ENCODE measurements at regions not wholly inside any gene's neighbourhood (a gene's known extent, or its start where the extent isn't known, plus 50 kb on each side); places are given as distances from the start of the nearest gene placed in this dataset.

GRCh38 chr16:6364846-6365245 lies 967.8 kb upstream of the RBFOX1 start:
- Histone ChIP-seq H3K79me2 (ENCODE audit: control insufficient read depth, insufficient read depth, low read length, poor library complexity) (no peaks in the 10 kb centered on the region), H3K4me3 (ENCODE audit: low read depth, low read length) (no peak overlapping the region), H2BK120ac (ENCODE audit: insufficient read depth, low read length, poor library complexity) (no peak overlapping the region), H3K23ac (ENCODE audit: low read length) (no peak overlapping the region), H3K79me1 (ENCODE audit: low read length) (no peaks in the 10 kb centered on the region), H3K27ac (ENCODE audit: low read depth, low read length) (no peak overlapping the region), H2BK12ac (ENCODE audit: low read length) (no peak overlapping the region), H3K4me2 (ENCODE audit: low read length) (no peak overlapping the region), H3K4me1 (ENCODE audit: control insufficient read depth in 1 of 2, insufficient read depth in 2 of 2, low read length in 2 of 2) (no peaks in the 10 kb centered on the region), H3K9ac (ENCODE audit: low read length) (no peak overlapping the region), H2BK5ac (ENCODE audit: low read depth, low read length, poor library complexity) (no peak overlapping the region), H2AK5ac (ENCODE audit: low read length) (no peak overlapping the region), H3K36me3 (ENCODE audit: control insufficient read depth in 1 of 2, insufficient read depth in 2 of 2, low read length in 2 of 2) (no peaks in the 10 kb centered on the region), H3K27me3 (ENCODE audit: insufficient read depth, low read length) (no peaks in the 10 kb centered on the region), H4K12ac (ENCODE audit: low read depth, low read length) (no peak overlapping the region), H3K9me3 (ENCODE audit: insufficient read depth, low read depth, low read length) (no peaks in the 10 kb centered on the region), H4K91ac (ENCODE audit: low read depth, low read length) (no peak overlapping the region), H2AFZ (ENCODE audit: insufficient read depth, low read length, poor library complexity) (no peak overlapping the region), H4K8ac (ENCODE audit: low read depth, low read length) (no peak overlapping the region), H3K14ac (ENCODE audit: low read length) (no peak overlapping the region), H3K18ac (ENCODE audit: low read length) (no peak overlapping the region), H3K4ac (ENCODE audit: low read depth, low read length) (no peak overlapping the region)
- WGBS (ENCODE audit: extremely low coverage, insufficient coverage, insufficient read length): no CpG with 5 or more reads among the region's 3 CpGs
- DNase-seq: no peak

- H3K4ac ChIP-seq (ENCODE audit: low read depth, low read length): no peak overlapping the region
- no peaks in the 10 kb centered on the region for H3K79me2 ChIP-seq (ENCODE audit: control insufficient read depth, insufficient read depth, low read length, poor library complexity)
- no peak for DNase-seq
- H3K79me1 ChIP-seq (ENCODE audit: low read length): no peaks in the 10 kb centered on the region
- no peaks in the 10 kb centered on the region for H3K4me1 ChIP-seq (ENCODE audit: control insufficient read depth in 1 of 2, insufficient read depth in 2 of 2, low read length in 2 of 2)
- H3K14ac ChIP-seq (ENCODE audit: low read length): no peak overlapping the region
- WGBS (ENCODE audit: extremely low coverage, insufficient coverage, insufficient read length): no CpG with 5 or more reads among the region's 6 CpGs
- no peak overlapping the region for H3K18ac ChIP-seq (ENCODE audit: low read length)
- H3K4me2 ChIP-seq (ENCODE audit: low read length): no peak overlapping the region
- H3K27me3 ChIP-seq (ENCODE audit: insufficient read depth, low read length): no peaks in the 10 kb centered on the region
- no peak overlapping the region for H4K91ac ChIP-seq (ENCODE audit: low read depth, low read length)
- no peak overlapping the region for H3K9ac ChIP-seq (ENCODE audit: low read length)
- no peak overlapping the region for H2AK5ac ChIP-seq (ENCODE audit: low read length)
- no peak overlapping the region for H2BK120ac ChIP-seq (ENCODE audit: insufficient read depth, low read length, poor library complexity)
- no peak overlapping the region for H3K23ac ChIP-seq (ENCODE audit: low read length)
- H4K8ac ChIP-seq (ENCODE audit: low read depth, low read length): no peak overlapping the region
- no peak overlapping the region for H3K4me3 ChIP-seq (ENCODE audit: low read depth, low read length)
- no peak overlapping the region for H4K12ac ChIP-seq (ENCODE audit: low read depth, low read length)
- H3K27ac ChIP-seq (ENCODE audit: low read depth, low read length): no peak overlapping the region
- no peaks in the 10 kb centered on the region for H3K9me3 ChIP-seq (ENCODE audit: insufficient read depth, low read depth, low read length)
- H2BK12ac ChIP-seq (ENCODE audit: low read length): no peak overlapping the region
- H2AFZ ChIP-seq (ENCODE audit: insufficient read depth, low read length, poor library complexity): no peak overlapping the region
- H2BK5ac ChIP-seq (ENCODE audit: low read depth, low read length, poor library complexity): no peak overlapping the region
- H3K36me3 ChIP-seq (ENCODE audit: control insufficient read depth in 1 of 2, insufficient read depth in 2 of 2, low read length in 2 of 2): no peaks in the 10 kb centered on the region
Measured at GRCh38 chr16:6363896-6364607, 968.6 kb upstream of the RBFOX1 start.

DNA sequence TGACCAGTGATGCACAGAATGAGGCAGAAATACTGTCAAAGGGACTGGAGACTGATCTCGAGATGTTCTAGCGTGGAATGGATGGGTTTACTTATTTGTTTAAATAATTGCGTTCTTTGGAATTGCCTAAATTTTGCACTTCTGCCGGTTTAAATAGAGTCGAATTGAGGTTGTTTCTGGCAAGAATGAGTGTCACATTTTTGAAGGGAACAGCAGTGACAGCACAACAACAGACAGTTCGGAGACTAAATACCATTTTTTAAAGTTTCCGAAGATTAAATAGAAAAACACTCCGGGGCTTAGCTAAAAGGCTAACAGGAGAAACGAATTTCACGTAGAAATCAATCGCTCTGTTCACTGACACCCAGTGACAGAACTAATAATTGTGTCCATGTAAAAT lies 969.2 kb upstream of the RBFOX1 start:
- Histone ChIP-seq H3K9ac (ENCODE audit: low read length) (no peak overlapping the region), H2BK5ac (ENCODE audit: low read depth, low read length, poor library complexity) (no peak overlapping the region), H2AK5ac (ENCODE audit: low read length) (no peak overlapping the region), H2BK120ac (ENCODE audit: insufficient read depth, low read length, poor library complexity) (no peak overlapping the region), H2AFZ (ENCODE audit: insufficient read depth, low read length, poor library complexity) (no peak overlapping the region), H3K4me1 (ENCODE audit: control insufficient read depth in 1 of 2, insufficient read depth in 2 of 2, low read length in 2 of 2) (no peaks in the 10 kb centered on the region), H3K9me3 (ENCODE audit: insufficient read depth, low read depth, low read length) (no peaks in the 10 kb centered on the region), H3K4me3 (ENCODE audit: low read depth, low read length) (no peak overlapping the region), H3K27me3 (ENCODE audit: insufficient read depth, low read length) (no peaks in the 10 kb centered on the region), H3K79me1 (ENCODE audit: low read length) (no peaks in the 10 kb centered on the region), H3K36me3 (ENCODE audit: control insufficient read depth in 1 of 2, insufficient read depth in 2 of 2, low read length in 2 of 2) (no peaks in the 10 kb centered on the region), H3K4ac (ENCODE audit: low read depth, low read length) (no peak overlapping the region), H3K23ac (ENCODE audit: low read length) (no peak overlapping the region), H3K18ac (ENCODE audit: low read length) (no peak overlapping the region), H4K12ac (ENCODE audit: low read depth, low read length) (no peak overlapping the region), H4K91ac (ENCODE audit: low read depth, low read length) (no peak overlapping the region), H4K8ac (ENCODE audit: low read depth, low read length) (no peak overlapping the region), H3K79me2 (ENCODE audit: control insufficient read depth, insufficient read depth, low read length, poor library complexity) (no peaks in the 10 kb centered on the region), H2BK12ac (ENCODE audit: low read length) (no peak overlapping the region), H3K14ac (ENCODE audit: low read length) (no peak overlapping the region), H3K4me2 (ENCODE audit: low read length) (no peak overlapping the region), H3K27ac (ENCODE audit: low read depth, low read length) (no peak overlapping the region)
- WGBS (ENCODE audit: extremely low coverage, insufficient coverage, insufficient read length): no CpG with 5 or more reads among the region's 11 CpGs
- no peak for DNase-seq

GRCh38 chr16:6362321-6362720 lies 970.3 kb upstream of the RBFOX1 start:
- Histone ChIP-seq H4K8ac (ENCODE audit: low read depth, low read length) (no peak overlapping the region), H3K9me3 (ENCODE audit: insufficient read depth, low read depth, low read length) (no peaks in the 10 kb centered on the region), H2BK12ac (ENCODE audit: low read length) (no peak overlapping the region), H2BK5ac (ENCODE audit: low read depth, low read length, poor library complexity) (no peak overlapping the region), H3K9ac (ENCODE audit: low read length) (no peak overlapping the region), H3K79me1 (ENCODE audit: low read length) (no peaks in the 10 kb centered on the region), H3K79me2 (ENCODE audit: control insufficient read depth, insufficient read depth, low read length, poor library complexity) (no peaks in the 10 kb centered on the region), H4K12ac (ENCODE audit: low read depth, low read length) (no peak overlapping the region), H3K4me3 (ENCODE audit: low read depth, low read length) (no peak overlapping the region), H2AK5ac (ENCODE audit: low read length) (no peak overlapping the region), H3K27me3 (ENCODE audit: insufficient read depth, low read length) (no peaks in the 10 kb centered on the region), H2AFZ (ENCODE audit: insufficient read depth, low read length, poor library complexity) (no peak overlapping the region), H3K36me3 (ENCODE audit: control insufficient read depth in 1 of 2, insufficient read depth in 2 of 2, low read length in 2 of 2) (no peaks in the 10 kb centered on the region), H3K14ac (ENCODE audit: low read length) (no peak overlapping the region), H3K18ac (ENCODE audit: low read length) (no peak overlapping the region), H2BK120ac (ENCODE audit: insufficient read depth, low read length, poor library complexity) (no peak overlapping the region), H4K91ac (ENCODE audit: low read depth, low read length) (no peak overlapping the region), H3K27ac (ENCODE audit: low read depth, low read length) (no peak overlapping the region), H3K4me2 (ENCODE audit: low read length) (no peak overlapping the region), H3K4me1 (ENCODE audit: control insufficient read depth in 1 of 2, insufficient read depth in 2 of 2, low read length in 2 of 2) (no peaks in the 10 kb centered on the region), H3K23ac (ENCODE audit: low read length) (no peak overlapping the region), H3K4ac (ENCODE audit: low read depth, low read length) (no peak overlapping the region)
- no CpG with 5 or more reads among the region's 5 CpGs for WGBS (ENCODE audit: extremely low coverage, insufficient coverage, insufficient read length)
- no peak for DNase-seq
